NOMO-1 (cell line): ENCODE measurements at regions not wholly inside any gene's neighbourhood (a gene's known extent, or its start where the extent isn't known, plus 50 kb on each side); places are given as distances from the start of the nearest gene placed in this dataset.

Experiments
- DNase-seq, 2 experiments: peaks; one replicate each; lab custom pipeline; 2025; ENCODE audit not compliant: unreplicated experiment in 2 of 2; lab: John Stamatoyannopoulos, UW

GRCh38 chr10:29136411-29136810 is 152.5 kb upstream of the LYZL1 start:
- DNase-seq: no peak

GRCh38 chr10:29140151-29140550 is 148.7 kb upstream of the LYZL1 start:
- DNase-seq: no peak

- DNase-seq: no peak
Observed at GRCh38 chr10:29140991-29141390, 147.9 kb upstream of the LYZL1 start.

GRCh38 chr10:29141761-29142160 is 147.1 kb upstream of the LYZL1 start:
- DNase-seq: no peak

- no peak for DNase-seq
Observed at GRCh38 chr10:29142516-29143314, 146.2 kb upstream of the LYZL1 start.

- no peak for DNase-seq
Observed at GRCh38 chr10:29144126-29144525, 144.7 kb upstream of the LYZL1 start.

- no peak for DNase-seq
Observed at GRCh38 chr10:29146311-29147100, 142.4 kb upstream of the LYZL1 start.

GRCh38 chr10:29150010-29150409 is 138.9 kb upstream of the LYZL1 start:
- DNase-seq: no peak

- DNase-seq: no peak
Observed at GRCh38 chr10:29151005-29151404, 137.9 kb upstream of the LYZL1 start.

- no peak for DNase-seq
Observed at GRCh38 chr10:29157321-29157720, 131.5 kb upstream of the LYZL1 start.

- DNase-seq: no peak
Observed at GRCh38 chr10:29158066-29158465, 130.8 kb upstream of the LYZL1 start.

GRCh38 chr10:29160150-29160617 is 128.7 kb upstream of the LYZL1 start:
- no peak for DNase-seq

- DNase-seq: no peak
Observed at GRCh38 chr10:29163746-29164145, 125.1 kb upstream of the LYZL1 start.

GRCh38 chr10:29166713-29167112 is 122.2 kb upstream of the LYZL1 start:
- no peak for DNase-seq

GRCh38 chr10:29169021-29169420 is 119.8 kb upstream of the LYZL1 start:
- no peak for DNase-seq

- no peak for DNase-seq
Observed at GRCh38 chr10:29171717-29172116, 117.2 kb upstream of the LYZL1 start.

GRCh38 chr10:29174389-29174788 is 114.5 kb upstream of the LYZL1 start:
- no peak for DNase-seq

- DNase-seq: no peak
Observed at GRCh38 chr10:29176845-29177832, 111.7 kb upstream of the LYZL1 start.

GRCh38 chr10:29181936-29182335 is 106.9 kb upstream of the LYZL1 start:
- no peak for DNase-seq

- no peak for DNase-seq
Observed at GRCh38 chr10:29183301-29183945, 105.4 kb upstream of the LYZL1 start.
